Ovary (tissue), 3 donors: ENCODE measurements at regions not wholly inside any gene's neighbourhood (a gene's known extent, or its start where the extent isn't known, plus 50 kb on each side); places are given as distances from the start of the nearest gene placed in this dataset.

Source experiments
- POLR2A ChIP-seq: fragments of 450-650 bp; IDR thresholded peaks from one replicate; pipeline ENCODE4 v1.6.1; 2017; ENCODE audit warnings: antibody characterized with exemption, mild to moderate bottlenecking, moderate library complexity
- TF ChIP-seq, protein P1 (sequence below), 3 donors: fragments of 450-650 bp in 2 of 3; fragments of 200-600 bp in 1 of 3; IDR thresholded peaks; one replicate each; pipeline versions ENCODE4 v1.5.1 to v1.8.0; 2016 to 2022; ENCODE audit warnings: antibody characterized with exemption in 3 of 3, mild to moderate bottlenecking in 1 of 3
- donor health status: DM: no; HTN: no; CAD: no.

DNA sequence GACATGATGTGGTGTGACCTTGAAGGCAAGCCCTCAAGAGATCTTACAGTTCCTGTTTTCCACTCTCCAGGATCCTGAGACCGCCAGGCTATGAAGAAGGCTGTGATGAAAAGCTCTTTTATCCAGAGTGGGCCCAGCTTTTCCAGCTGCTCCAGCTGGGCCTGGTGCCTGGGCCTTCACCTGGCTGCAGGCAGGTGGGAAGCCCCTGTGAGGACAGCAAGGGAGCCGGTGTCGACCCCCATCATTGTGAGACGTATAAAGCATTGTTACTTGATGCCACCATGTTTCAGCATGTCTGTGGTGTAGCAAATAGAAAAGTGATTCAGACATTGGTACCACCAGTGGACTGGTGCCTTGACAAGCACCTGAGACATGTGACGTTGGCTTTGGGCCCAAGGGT is 190.2 kb downstream of the KIF26A start:
- TF ChIP-seq, protein P1, sequence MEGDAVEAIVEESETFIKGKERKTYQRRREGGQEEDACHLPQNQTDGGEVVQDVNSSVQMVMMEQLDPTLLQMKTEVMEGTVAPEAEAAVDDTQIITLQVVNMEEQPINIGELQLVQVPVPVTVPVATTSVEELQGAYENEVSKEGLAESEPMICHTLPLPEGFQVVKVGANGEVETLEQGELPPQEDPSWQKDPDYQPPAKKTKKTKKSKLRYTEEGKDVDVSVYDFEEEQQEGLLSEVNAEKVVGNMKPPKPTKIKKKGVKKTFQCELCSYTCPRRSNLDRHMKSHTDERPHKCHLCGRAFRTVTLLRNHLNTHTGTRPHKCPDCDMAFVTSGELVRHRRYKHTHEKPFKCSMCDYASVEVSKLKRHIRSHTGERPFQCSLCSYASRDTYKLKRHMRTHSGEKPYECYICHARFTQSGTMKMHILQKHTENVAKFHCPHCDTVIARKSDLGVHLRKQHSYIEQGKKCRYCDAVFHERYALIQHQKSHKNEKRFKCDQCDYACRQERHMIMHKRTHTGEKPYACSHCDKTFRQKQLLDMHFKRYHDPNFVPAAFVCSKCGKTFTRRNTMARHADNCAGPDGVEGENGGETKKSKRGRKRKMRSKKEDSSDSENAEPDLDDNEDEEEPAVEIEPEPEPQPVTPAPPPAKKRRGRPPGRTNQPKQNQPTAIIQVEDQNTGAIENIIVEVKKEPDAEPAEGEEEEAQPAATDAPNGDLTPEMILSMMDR (IDR thresholded peaks at IDR 0.05): no peak
- no peak for TF ChIP-seq POLR2A
